22Rv1 (cell line): ENCODE measurements at regions not wholly inside any gene's neighbourhood (a gene's known extent, or its start where the extent isn't known, plus 50 kb on each side); places are given as distances from the start of the nearest gene placed in this dataset.

ENCODE experiments used
- CTCF ChIP-seq: fragments of 450-650 bp; IDR thresholded peaks from 2 replicates; pipeline ENCODE4 v1.5.1; 2017; ENCODE audit warnings: mild to moderate bottlenecking
- ZFX ChIP-seq: fragments of 450-650 bp; IDR thresholded peaks from 2 replicates; pipeline ENCODE4 v1.6.1; 2017; ENCODE audit warnings: antibody characterized with exemption, borderline replicate concordance

GRCh38 chr5:157913575-157913974 is 54.6 kb upstream of the CLINT1 start:
- TF ChIP-seq CTCF (no peak), ZFX (no peak)
